ENCODE measurements at regions not wholly inside any gene's neighbourhood (a gene's known extent, or its start where the extent isn't known, plus 50 kb on each side); places are given as distances from the start of the nearest gene placed in this dataset.

- Histone ChIP-seq H2BK120ac (ENCODE audit: low read depth, low read length) (no peak overlapping the region), H2BK15ac (ENCODE audit: low read length) (no peak overlapping the region), H4K91ac (ENCODE audit: low read depth, low read length, poor library complexity) (no peak overlapping the region), H4K8ac (ENCODE audit: low read depth, low read length) (no peak overlapping the region), H3K4me1 (ENCODE audit: control insufficient read depth in 2 of 2, insufficient read depth in 1 of 2, low read depth in 1 of 2, low read length in 2 of 2) (no peaks in the 10 kb centered on the region), H3K9ac (ENCODE audit: low read depth, low read length, poor library complexity) (no peak overlapping the region), H2AK5ac (ENCODE audit: low read depth, low read length) (no peak overlapping the region), H3K14ac (ENCODE audit: low read length) (no peak overlapping the region), H3K18ac (ENCODE audit: low read length) (no peak overlapping the region), H3K23ac (ENCODE audit: low read depth, low read length, poor library complexity) (no peak overlapping the region), H3K79me1 (ENCODE audit: low read depth, low read length) (no peaks in the 10 kb centered on the region), H2AFZ (ENCODE audit: low read length) (peak overlapping the region; percentile 31), H2BK5ac (ENCODE audit: low read length) (no peak overlapping the region), H3K27ac (replicated peaks; ENCODE audit: low read length) (no peak overlapping the region), H3K4ac (ENCODE audit: low read length) (no peak overlapping the region), H3K9me3 (replicated peaks in 1 of 2; ENCODE audit: control insufficient read depth in 2 of 2, insufficient read depth in 1 of 2, low read depth in 1 of 2, low read length in 2 of 2) (no peaks in the 10 kb centered on the region), H3K4me2 (ENCODE audit: insufficient read depth, low read length, poor library complexity, severe bottlenecking) (no peak overlapping the region), H3K27me3 (ENCODE audit: control insufficient read depth in 3 of 3, insufficient read depth in 3 of 3, low read depth in 1 of 3, low read length in 3 of 3) (no peaks in the 10 kb centered on the region), H3K36me3 (replicated peaks in 1 of 2; ENCODE audit: control insufficient read depth in 2 of 2, insufficient read depth in 2 of 2, low read length in 2 of 2) (no peaks in the 10 kb centered on the region), H2BK12ac (ENCODE audit: low read length) (no peak overlapping the region), H3K4me3 (ENCODE audit: low read length in 2 of 2) (no peak overlapping the region)
- no peak for DNase-seq (ENCODE audit: low spot score)
- no CpG with 5 or more reads among the region's 5 CpGs for WGBS, 2 donors (ENCODE audit: extremely low coverage in 2 of 2, insufficient read length in 2 of 2, insufficient replicate concordance in 1 of 2)
Measured at GRCh38 chr2:76194031-76194775, 483.5 kb upstream of the GCFC2 start.

- Histone ChIP-seq H2AFZ (ENCODE audit: low read length) (no peak overlapping the region), H2BK12ac (ENCODE audit: low read length) (no peak overlapping the region), H2AK5ac (ENCODE audit: low read depth, low read length) (no peak overlapping the region), H2BK15ac (ENCODE audit: low read length) (no peak overlapping the region), H3K9ac (ENCODE audit: low read depth, low read length, poor library complexity) (no peak overlapping the region), H3K9me3 (replicated peaks in 1 of 2; ENCODE audit: control insufficient read depth in 2 of 2, insufficient read depth in 1 of 2, low read depth in 1 of 2, low read length in 2 of 2) (no peaks in the 10 kb centered on the region), H3K23ac (ENCODE audit: low read depth, low read length, poor library complexity) (no peak overlapping the region), H2BK5ac (ENCODE audit: low read length) (no peak overlapping the region), H3K27me3 (ENCODE audit: control insufficient read depth in 3 of 3, insufficient read depth in 3 of 3, low read depth in 1 of 3, low read length in 3 of 3) (no peaks in the 10 kb centered on the region), H3K4me2 (ENCODE audit: insufficient read depth, low read length, poor library complexity, severe bottlenecking) (no peak overlapping the region), H3K36me3 (replicated peaks in 1 of 2; ENCODE audit: control insufficient read depth in 2 of 2, insufficient read depth in 2 of 2, low read length in 2 of 2) (no peaks in the 10 kb centered on the region), H4K91ac (ENCODE audit: low read depth, low read length, poor library complexity) (no peak overlapping the region), H3K4ac (ENCODE audit: low read length) (no peak overlapping the region), H3K4me3 (ENCODE audit: low read length in 2 of 2) (no peak overlapping the region), H3K27ac (replicated peaks; ENCODE audit: low read length) (no peak overlapping the region), H3K14ac (ENCODE audit: low read length) (no peak overlapping the region), H4K8ac (ENCODE audit: low read depth, low read length) (no peak overlapping the region), H3K79me1 (ENCODE audit: low read depth, low read length) (no peaks in the 10 kb centered on the region), H3K4me1 (ENCODE audit: control insufficient read depth in 2 of 2, insufficient read depth in 1 of 2, low read depth in 1 of 2, low read length in 2 of 2) (no peaks in the 10 kb centered on the region), H3K18ac (ENCODE audit: low read length) (no peak overlapping the region), H2BK120ac (ENCODE audit: low read depth, low read length) (no peak overlapping the region)
- DNase-seq (ENCODE audit: low spot score) = no peak
- no CpG with 5 or more reads among the region's 3 CpGs for WGBS, 2 donors (ENCODE audit: extremely low coverage in 2 of 2, insufficient read length in 2 of 2, insufficient replicate concordance in 1 of 2)
Measured at GRCh38 chr2:76193089-76193488, 482.4 kb upstream of the GCFC2 start.

- H3K27me3 ChIP-seq (ENCODE audit: control insufficient read depth in 3 of 3, insufficient read depth in 3 of 3, low read depth in 1 of 3, low read length in 3 of 3) = no peaks in the 10 kb centered on the region
Measured at GRCh38 chr2:76188334-76189008, 477.8 kb upstream of the GCFC2 start.

GRCh38 chr2:76187415-76187814, 476.7 kb upstream of the GCFC2 start:
- no peak overlapping the region for H2BK5ac ChIP-seq (ENCODE audit: low read length)
- no peak overlapping the region for H3K27ac ChIP-seq (replicated peaks; ENCODE audit: low read length)
- no peak overlapping the region for H4K8ac ChIP-seq (ENCODE audit: low read depth, low read length)
- H3K4ac ChIP-seq (ENCODE audit: low read length) = no peak overlapping the region
- no peak for DNase-seq (ENCODE audit: low spot score)
- H2BK120ac ChIP-seq (ENCODE audit: low read depth, low read length) = no peak overlapping the region
- WGBS, 2 donors (ENCODE audit: extremely low coverage in 2 of 2, insufficient read length in 2 of 2, insufficient replicate concordance in 1 of 2) = no CpG with 5 or more reads among the region's 1 CpG
- H3K4me2 ChIP-seq (ENCODE audit: insufficient read depth, low read length, poor library complexity, severe bottlenecking) = no peak overlapping the region
- no peak overlapping the region for H2BK15ac ChIP-seq (ENCODE audit: low read length)
- H3K14ac ChIP-seq (ENCODE audit: low read length) = no peak overlapping the region
- no peak overlapping the region for H4K91ac ChIP-seq (ENCODE audit: low read depth, low read length, poor library complexity)
- H2BK12ac ChIP-seq (ENCODE audit: low read length) = no peak overlapping the region
- H3K79me1 ChIP-seq (ENCODE audit: low read depth, low read length) = no peaks in the 10 kb centered on the region
- no peak overlapping the region for H2AK5ac ChIP-seq (ENCODE audit: low read depth, low read length)
- no peaks in the 10 kb centered on the region for H3K27me3 ChIP-seq (ENCODE audit: control insufficient read depth in 3 of 3, insufficient read depth in 3 of 3, low read depth in 1 of 3, low read length in 3 of 3)
- H3K18ac ChIP-seq (ENCODE audit: low read length) = no peak overlapping the region
- peak overlapping the region; percentile 56 for H2AFZ ChIP-seq (ENCODE audit: low read length)
- no peak overlapping the region for H3K4me3 ChIP-seq (ENCODE audit: low read length in 2 of 2)
- no peaks in the 10 kb centered on the region for H3K9me3 ChIP-seq (replicated peaks in 1 of 2; ENCODE audit: control insufficient read depth in 2 of 2, insufficient read depth in 1 of 2, low read depth in 1 of 2, low read length in 2 of 2)
- no peaks in the 10 kb centered on the region for H3K4me1 ChIP-seq (ENCODE audit: control insufficient read depth in 2 of 2, insufficient read depth in 1 of 2, low read depth in 1 of 2, low read length in 2 of 2)
- no peak overlapping the region for H3K9ac ChIP-seq (ENCODE audit: low read depth, low read length, poor library complexity)
- no peak overlapping the region for H3K23ac ChIP-seq (ENCODE audit: low read depth, low read length, poor library complexity)
- no peaks in the 10 kb centered on the region for H3K36me3 ChIP-seq (replicated peaks in 1 of 2; ENCODE audit: control insufficient read depth in 2 of 2, insufficient read depth in 2 of 2, low read length in 2 of 2)

More at GRCh38 chr2:76188334-76189008, 477.8 kb upstream of the GCFC2 start:
- no peak overlapping the region for H3K4ac ChIP-seq (ENCODE audit: low read length)
- H3K23ac ChIP-seq (ENCODE audit: low read depth, low read length, poor library complexity) = no peak overlapping the region
- no peak overlapping the region for H4K8ac ChIP-seq (ENCODE audit: low read depth, low read length)
- H2BK5ac ChIP-seq (ENCODE audit: low read length) = no peak overlapping the region
- no peak overlapping the region for H2BK120ac ChIP-seq (ENCODE audit: low read depth, low read length)
- no CpG with 5 or more reads among the region's 4 CpGs for WGBS, 2 donors (ENCODE audit: extremely low coverage in 2 of 2, insufficient read length in 2 of 2, insufficient replicate concordance in 1 of 2)
- no peak overlapping the region for H3K27ac ChIP-seq (replicated peaks; ENCODE audit: low read length)
- no peak for DNase-seq (ENCODE audit: low spot score)
- no peak overlapping the region for H2BK12ac ChIP-seq (ENCODE audit: low read length)
- no peak overlapping the region for H3K14ac ChIP-seq (ENCODE audit: low read length)
- H3K18ac ChIP-seq (ENCODE audit: low read length) = no peak overlapping the region
- H3K79me1 ChIP-seq (ENCODE audit: low read depth, low read length) = no peaks in the 10 kb centered on the region
- no peaks in the 10 kb centered on the region for H3K4me1 ChIP-seq (ENCODE audit: control insufficient read depth in 2 of 2, insufficient read depth in 1 of 2, low read depth in 1 of 2, low read length in 2 of 2)
- H3K36me3 ChIP-seq (replicated peaks in 1 of 2; ENCODE audit: control insufficient read depth in 2 of 2, insufficient read depth in 2 of 2, low read length in 2 of 2) = no peaks in the 10 kb centered on the region
- no peak overlapping the region for H3K4me2 ChIP-seq (ENCODE audit: insufficient read depth, low read length, poor library complexity, severe bottlenecking)
- H3K9me3 ChIP-seq (replicated peaks in 1 of 2; ENCODE audit: control insufficient read depth in 2 of 2, insufficient read depth in 1 of 2, low read depth in 1 of 2, low read length in 2 of 2) = no peaks in the 10 kb centered on the region
- H3K4me3 ChIP-seq (ENCODE audit: low read length in 2 of 2) = no peak overlapping the region
- H2AFZ ChIP-seq (ENCODE audit: low read length) = peak overlapping the region; percentile 47
- no peak overlapping the region for H4K91ac ChIP-seq (ENCODE audit: low read depth, low read length, poor library complexity)
- H3K9ac ChIP-seq (ENCODE audit: low read depth, low read length, poor library complexity) = no peak overlapping the region
- H2BK15ac ChIP-seq (ENCODE audit: low read length) = no peak overlapping the region
- H2AK5ac ChIP-seq (ENCODE audit: low read depth, low read length) = no peak overlapping the region

Data from neuronal stem cell (in vitro differentiated cells).